Activated CD8-positive, alpha-beta T cell treated with anti-CD3 and anti-CD28 coated beads, Interleukin-2, amount 10 ng/mL, durations not matched to agents 7 days and 5 days (primary cell): ENCODE measurements at regions not wholly inside any gene's neighbourhood (a gene's known extent, or its start where the extent isn't known, plus 50 kb on each side); places are given as distances from the start of the nearest gene placed in this dataset.

ENCODE experiments used
- ATAC-seq: fragments of 150-1000 bp; cut with Tn5 transposase; one replicate; pipeline ENCODE4 v1.10.0; 2021; ENCODE audit warnings: moderate library complexity
- CTCF ChIA-PET: fragments of 350-600 bp; sonication (Branson Sonifier 250); formaldehyde crosslinking; loops from one replicate; lab custom pipeline; 2021; ENCODE audit warnings: antibody characterized with exemption; lab: Charles Lee
- POLR2A ChIA-PET: fragments of 350-600 bp; sonication (Branson Sonifier 250); formaldehyde crosslinking; loops from one replicate; lab custom pipeline; 2021; ENCODE audit warnings: antibody characterized with exemption; lab: Charles Lee
- DNase-seq: peaks from one replicate; pipeline ENCODE4 v3.0.0-alpha.2; 2020
- H3K27ac Mint-ChIP-seq: one replicate; pipeline ENCODE4 v1.8.0; 2021; ENCODE audit warnings: mild to moderate bottlenecking, mixed read lengths
- H3K27me3 Mint-ChIP-seq: one replicate; pipeline ENCODE4 v1.8.0; 2021; ENCODE audit warnings: low read depth, mixed read lengths
- H3K36me3 Mint-ChIP-seq: one replicate; pipeline ENCODE4 v1.8.0; 2021; ENCODE audit warnings: low read depth, mixed read lengths
- H3K4me1 Mint-ChIP-seq: one replicate; pipeline ENCODE4 v1.8.0; 2021; ENCODE audit warnings: low read depth, mixed read lengths
- H3K4me3 Mint-ChIP-seq: one replicate; pipeline ENCODE4 v1.8.0; 2021; ENCODE audit warnings: mild to moderate bottlenecking, mixed read lengths
- H3K9me3 Mint-ChIP-seq: one replicate; pipeline ENCODE4 v1.8.0; 2022; ENCODE audit warnings: mixed read lengths; ENCODE audit not compliant: insufficient read depth

GRCh38 chr4:147332091-147332490 lies 148.8 kb upstream of the EDNRA start:
- Mint-ChIP-seq H3K36me3 (no peaks in the 10 kb centered on the region), H3K27me3 (no peaks in the 10 kb centered on the region), H3K4me1 (no peaks in the 10 kb centered on the region), H3K27ac (no peak overlapping the region), H3K4me3 (no peak overlapping the region), H3K9me3 (no peaks in the 10 kb centered on the region)
- ChIA-PET POLR2A (no interaction called here), CTCF (no interaction called here)
- DNase-seq (no peak), ATAC-seq (no peak)

GRCh38 chr4:147334478-147334877 lies 146.4 kb upstream of the EDNRA start:
- no peaks in the 10 kb centered on the region for H3K27me3 Mint-ChIP-seq
- H3K4me1 Mint-ChIP-seq, result no peaks in the 10 kb centered on the region
- no peak overlapping the region for H3K4me3 Mint-ChIP-seq
- H3K9me3 Mint-ChIP-seq, result no peaks in the 10 kb centered on the region
- ATAC-seq (no peak), DNase-seq (no peak)
- ChIA-PET CTCF (interaction anchor here (0.7 kb wide), 1 partner anchor 107 kb away, joined by 4 read pairs; no protein-coding TSS in a partner anchor), POLR2A (no interaction called here)
- no peak overlapping the region for H3K27ac Mint-ChIP-seq
- no peaks in the 10 kb centered on the region for H3K36me3 Mint-ChIP-seq

GRCh38 chr4:147335183-147335582 lies 145.7 kb upstream of the EDNRA start:
- H3K27ac Mint-ChIP-seq, result no peak overlapping the region
- ChIA-PET CTCF (no interaction called here), POLR2A (no interaction called here)
- no peaks in the 10 kb centered on the region for H3K9me3 Mint-ChIP-seq
- ATAC-seq, result no peak
- no peak for DNase-seq
- no peaks in the 10 kb centered on the region for H3K27me3 Mint-ChIP-seq
- no peak overlapping the region for H3K4me3 Mint-ChIP-seq
- no peaks in the 10 kb centered on the region for H3K4me1 Mint-ChIP-seq
- no peaks in the 10 kb centered on the region for H3K36me3 Mint-ChIP-seq

- H3K9me3 Mint-ChIP-seq, result no peaks in the 10 kb centered on the region
- no peaks in the 10 kb centered on the region for H3K4me1 Mint-ChIP-seq
- DNase-seq, result no peak
- H3K36me3 Mint-ChIP-seq, result no peaks in the 10 kb centered on the region
- H3K4me3 Mint-ChIP-seq, result no peak overlapping the region
- ATAC-seq, result no peak
- no peak overlapping the region for H3K27ac Mint-ChIP-seq
- ChIA-PET CTCF (no interaction called here), POLR2A (no interaction called here)
- no peaks in the 10 kb centered on the region for H3K27me3 Mint-ChIP-seq
Observed at GRCh38 chr4:147336252-147336651, 144.6 kb upstream of the EDNRA start.

GRCh38 chr4:147339100-147339499 lies 141.8 kb upstream of the EDNRA start:
- POLR2A ChIA-PET, result no interaction called here
- DNase-seq (no peak), ATAC-seq (no peak)
- no peaks in the 10 kb centered on the region for H3K27me3 Mint-ChIP-seq
- CTCF ChIA-PET, result no interaction called here
- H3K4me1 Mint-ChIP-seq, result no peaks in the 10 kb centered on the region
- no peaks in the 10 kb centered on the region for H3K9me3 Mint-ChIP-seq
- no peaks in the 10 kb centered on the region for H3K36me3 Mint-ChIP-seq
- no peak overlapping the region for H3K4me3 Mint-ChIP-seq
- H3K27ac Mint-ChIP-seq, result no peak overlapping the region

GRCh38 chr4:147340111-147340510 lies 140.8 kb upstream of the EDNRA start:
- Mint-ChIP-seq H3K4me1 (no peaks in the 10 kb centered on the region), H3K9me3 (no peaks in the 10 kb centered on the region), H3K4me3 (no peak overlapping the region), H3K27me3 (no peaks in the 10 kb centered on the region), H3K36me3 (no peaks in the 10 kb centered on the region), H3K27ac (no peak overlapping the region)
- no peak for ATAC-seq
- ChIA-PET POLR2A (no interaction called here), CTCF (no interaction called here)
- DNase-seq, result no peak

GRCh38 chr4:147340591-147341120 lies 140.2 kb upstream of the EDNRA start:
- Mint-ChIP-seq H3K27ac (no peak overlapping the region), H3K36me3 (no peaks in the 10 kb centered on the region), H3K9me3 (no peaks in the 10 kb centered on the region), H3K4me1 (no peaks in the 10 kb centered on the region), H3K4me3 (no peak overlapping the region), H3K27me3 (no peaks in the 10 kb centered on the region)
- ChIA-PET CTCF (no interaction called here), POLR2A (no interaction called here)
- ATAC-seq (no peak), DNase-seq (no peak)

- H3K27ac Mint-ChIP-seq, result no peak overlapping the region
- H3K9me3 Mint-ChIP-seq, result no peaks in the 10 kb centered on the region
- DNase-seq (no peak), ATAC-seq (no peak)
- no peaks in the 10 kb centered on the region for H3K27me3 Mint-ChIP-seq
- no peaks in the 10 kb centered on the region for H3K36me3 Mint-ChIP-seq
- POLR2A ChIA-PET, result no interaction called here
- H3K4me3 Mint-ChIP-seq, result no peak overlapping the region
- no peaks in the 10 kb centered on the region for H3K4me1 Mint-ChIP-seq
- CTCF ChIA-PET, result no interaction called here
Observed at GRCh38 chr4:147343692-147344091, 137.2 kb upstream of the EDNRA start.

GRCh38 chr4:147345662-147346061 lies 135.2 kb upstream of the EDNRA start:
- ATAC-seq, result no peak
- Mint-ChIP-seq H3K27ac (no peak overlapping the region), H3K4me3 (no peak overlapping the region), H3K27me3 (no peaks in the 10 kb centered on the region), H3K9me3 (no peaks in the 10 kb centered on the region), H3K4me1 (no peaks in the 10 kb centered on the region), H3K36me3 (no peaks in the 10 kb centered on the region)
- no peak for DNase-seq
- POLR2A ChIA-PET, result no interaction called here
- CTCF ChIA-PET, result no interaction called here

- no peak overlapping the region for H3K4me3 Mint-ChIP-seq
- H3K9me3 Mint-ChIP-seq, result no peaks in the 10 kb centered on the region
- ATAC-seq (no peak), DNase-seq (no peak)
- no peaks in the 10 kb centered on the region for H3K36me3 Mint-ChIP-seq
- no peaks in the 10 kb centered on the region for H3K4me1 Mint-ChIP-seq
- H3K27me3 Mint-ChIP-seq, result no peaks in the 10 kb centered on the region
- POLR2A ChIA-PET, result no interaction called here
- no peak overlapping the region for H3K27ac Mint-ChIP-seq
- CTCF ChIA-PET, result no interaction called here
Observed at GRCh38 chr4:147347217-147347616, 133.7 kb upstream of the EDNRA start.

GRCh38 chr4:147349193-147349592 lies 131.7 kb upstream of the EDNRA start:
- Mint-ChIP-seq H3K36me3 (no peaks in the 10 kb centered on the region), H3K27me3 (no peaks in the 10 kb centered on the region), H3K4me1 (no peaks in the 10 kb centered on the region), H3K27ac (no peak overlapping the region), H3K4me3 (no peak overlapping the region), H3K9me3 (no peaks in the 10 kb centered on the region)
- no peak for DNase-seq
- no peak for ATAC-seq
- ChIA-PET CTCF (no interaction called here), POLR2A (no interaction called here)

GRCh38 chr4:147351083-147351787 lies 129.7 kb upstream of the EDNRA start:
- H3K4me3 Mint-ChIP-seq, result no peak overlapping the region
- no peaks in the 10 kb centered on the region for H3K36me3 Mint-ChIP-seq
- no peak overlapping the region for H3K27ac Mint-ChIP-seq
- POLR2A ChIA-PET, result no interaction called here
- H3K9me3 Mint-ChIP-seq, result no peaks in the 10 kb centered on the region
- H3K27me3 Mint-ChIP-seq, result no peaks in the 10 kb centered on the region
- no peak for DNase-seq
- no peak for ATAC-seq
- H3K4me1 Mint-ChIP-seq, result no peaks in the 10 kb centered on the region
- CTCF ChIA-PET, result no interaction called here

- Mint-ChIP-seq H3K9me3 (no peaks in the 10 kb centered on the region), H3K27ac (no peak overlapping the region), H3K4me1 (no peaks in the 10 kb centered on the region), H3K27me3 (no peaks in the 10 kb centered on the region), H3K4me3 (no peak overlapping the region), H3K36me3 (no peaks in the 10 kb centered on the region)
- ChIA-PET POLR2A (no interaction called here), CTCF (no interaction called here)
- ATAC-seq, result no peak
- DNase-seq, result no peak
Observed at GRCh38 chr4:147354237-147354636, 126.7 kb upstream of the EDNRA start.
